HEK293T (cell line): ENCODE measurements at regions not wholly inside any gene's neighbourhood (a gene's known extent, or its start where the extent isn't known, plus 50 kb on each side); places are given as distances from the start of the nearest gene placed in this dataset.

ENCODE experiments used
- BHLHE40 ChIP-seq: fragments of 450-650 bp; IDR thresholded peaks from 2 replicates; pipeline ENCODE4 v1.6.1; 2016; ENCODE audit warnings: mild to moderate bottlenecking, moderate library complexity, borderline replicate concordance
- ELF4 ChIP-seq: fragments of 450-650 bp; IDR thresholded peaks from 2 replicates; pipeline ENCODE4 v1.6.1; 2017; ENCODE audit warnings: antibody characterized with exemption
- FOXA1 ChIP-seq: fragments of 450-650 bp; IDR thresholded peaks from 2 replicates; pipeline ENCODE4 v1.6.1; 2016; ENCODE audit warnings: mild to moderate bottlenecking
- FOXM1 ChIP-seq: fragments of 450-650 bp; IDR thresholded peaks from 2 replicates; pipeline ENCODE4 v1.6.1; 2017; ENCODE audit warnings: mild to moderate bottlenecking, borderline replicate concordance
- HDGF ChIP-seq: fragments of 450-650 bp; IDR thresholded peaks from 2 replicates; pipeline ENCODE4 v1.6.1; 2017; ENCODE audit warnings: antibody characterized with exemption, borderline replicate concordance
- L3MBTL2 ChIP-seq: fragments of 450-650 bp; conservative IDR thresholded peaks from 2 replicates; pipeline ENCODE4 v1.6.1; 2016; ENCODE audit warnings: mild to moderate bottlenecking
- NFRKB ChIP-seq: fragments of 450-650 bp; IDR thresholded peaks from 2 replicates; pipeline ENCODE4 v1.6.1; 2016; ENCODE audit warnings: mild to moderate bottlenecking, moderate library complexity
- SP1 ChIP-seq: fragments of 450-650 bp; IDR thresholded peaks from 2 replicates; pipeline ENCODE4 v1.6.1; 2017
- SUZ12 ChIP-seq: fragments of 450-650 bp; IDR thresholded peaks from 2 replicates; pipeline ENCODE4 v1.6.1; 2016; ENCODE audit warnings: mild to moderate bottlenecking
- TARDBP ChIP-seq: fragments of 450-650 bp; IDR thresholded peaks from 2 replicates; pipeline ENCODE4 v1.6.1; 2016
- ZNF384 ChIP-seq: fragments of 450-650 bp; IDR thresholded peaks from 2 replicates; pipeline ENCODE4 v1.6.1; 2016
- TF ChIP-seq, protein P1 (sequence below): fragments of 450-650 bp; IDR thresholded peaks from 2 replicates; pipeline ENCODE4 v1.6.1; 2016

DNA sequence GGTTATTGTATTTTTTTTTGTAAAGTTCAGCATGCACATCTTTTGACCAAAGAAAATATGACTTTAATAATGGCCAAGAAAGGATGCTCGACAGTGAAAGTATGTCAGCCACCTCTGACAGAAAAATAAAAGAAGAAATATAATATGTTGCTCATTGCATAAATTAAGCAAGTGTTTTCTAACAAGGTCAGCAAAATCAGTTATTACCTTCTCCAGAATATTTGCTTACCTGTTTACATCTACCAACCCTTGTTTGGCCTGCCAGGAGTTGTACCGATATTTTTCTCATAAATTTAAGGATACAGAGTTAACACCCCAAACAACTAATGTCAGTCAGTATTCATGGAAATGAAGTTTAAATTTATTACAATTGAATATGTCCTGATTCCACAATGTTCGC, 685.4 kb downstream of the PLA2G4A start:
- no peak for TF ChIP-seq NFRKB
- no peak for TF ChIP-seq SUZ12
- no peak for TF ChIP-seq ZNF384
- TF ChIP-seq FOXA1, result no peak
- no peak for TF ChIP-seq FOXM1
- no peak for TF ChIP-seq ELF4
- TF ChIP-seq L3MBTL2, result no peak
- TF ChIP-seq HDGF, result no peak
- TF ChIP-seq, protein P1, sequence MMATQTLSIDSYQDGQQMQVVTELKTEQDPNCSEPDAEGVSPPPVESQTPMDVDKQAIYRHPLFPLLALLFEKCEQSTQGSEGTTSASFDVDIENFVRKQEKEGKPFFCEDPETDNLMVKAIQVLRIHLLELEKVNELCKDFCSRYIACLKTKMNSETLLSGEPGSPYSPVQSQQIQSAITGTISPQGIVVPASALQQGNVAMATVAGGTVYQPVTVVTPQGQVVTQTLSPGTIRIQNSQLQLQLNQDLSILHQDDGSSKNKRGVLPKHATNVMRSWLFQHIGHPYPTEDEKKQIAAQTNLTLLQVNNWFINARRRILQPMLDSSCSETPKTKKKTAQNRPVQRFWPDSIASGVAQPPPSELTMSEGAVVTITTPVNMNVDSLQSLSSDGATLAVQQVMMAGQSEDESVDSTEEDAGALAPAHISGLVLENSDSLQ, result no peak
- TF ChIP-seq BHLHE40, result no peak
- TF ChIP-seq TARDBP, result no peak
- TF ChIP-seq SP1, result no peak
